SK-N-MC (cell line): ENCODE measurements at regions not wholly inside any gene's neighbourhood (a gene's known extent, or its start where the extent isn't known, plus 50 kb on each side); places are given as distances from the start of the nearest gene placed in this dataset.
"Not testable (repeated sequence)": the region's sequence is repeated elsewhere in the genome, so short reads cannot be mapped to it uniquely, and the experiment has no call there.

Experiments used
- DNase-seq: peaks from one replicate; pipeline ENCODE4 v3.0.0-alpha.2; 2011; ENCODE audit warnings: low read depth, low spot score
- H3K27ac ChIP-seq: fragments of 200-600 bp; sonication (generic); 2 replicates; pipeline ENCODE4 v1.5.1; 2016; ENCODE audit warnings: mixed run types
- H3K36me3 ChIP-seq: fragments of 200-600 bp; sonication (generic); 2 replicates; pipeline ENCODE4 v1.6.1; 2017; ENCODE audit warnings: antibody characterized with exemption, low read length, mixed read lengths; ENCODE audit not compliant: insufficient read depth
- H3K4me3 ChIP-seq: fragments of 200-600 bp; sonication (generic); 2 replicates; pipeline ENCODE4 v1.5.1; 2016
- H3K9ac ChIP-seq: fragments of 200-600 bp; sonication (generic); 2 replicates; pipeline ENCODE4 v1.8.0; 2017; ENCODE audit warnings: mixed run types, mixed read lengths; ENCODE audit not compliant: insufficient read length
- H3K9me3 ChIP-seq: fragments of 200-600 bp; sonication (generic); 2 replicates; pipeline ENCODE4 v1.6.1; 2017; ENCODE audit warnings: low read depth, mild to moderate bottlenecking, antibody characterized with exemption, low read length, moderate library complexity, mixed read lengths
- EZH2 ChIP-seq: fragments of 200-600 bp; sonication (generic); IDR thresholded peaks from one replicate; pipeline ENCODE4 v1.6.1; 2017; ENCODE audit warnings: antibody characterized with exemption
- FOXP2 ChIP-seq: optimal IDR thresholded peaks from 2 replicates; pipeline ENCODE3; 2011; ENCODE audit warnings: mild to moderate bottlenecking, moderate library complexity; ENCODE audit not compliant: insufficient read depth; ENCODE audit errors: extremely low read length, control extremely low read depth
- POLR2AphosphoS5 ChIP-seq: IDR thresholded peaks from 2 replicates; pipeline ENCODE4 v1.6.1; 2012; ENCODE audit warnings: mild to moderate bottlenecking, low read depth, low read length, borderline replicate concordance

DNA sequence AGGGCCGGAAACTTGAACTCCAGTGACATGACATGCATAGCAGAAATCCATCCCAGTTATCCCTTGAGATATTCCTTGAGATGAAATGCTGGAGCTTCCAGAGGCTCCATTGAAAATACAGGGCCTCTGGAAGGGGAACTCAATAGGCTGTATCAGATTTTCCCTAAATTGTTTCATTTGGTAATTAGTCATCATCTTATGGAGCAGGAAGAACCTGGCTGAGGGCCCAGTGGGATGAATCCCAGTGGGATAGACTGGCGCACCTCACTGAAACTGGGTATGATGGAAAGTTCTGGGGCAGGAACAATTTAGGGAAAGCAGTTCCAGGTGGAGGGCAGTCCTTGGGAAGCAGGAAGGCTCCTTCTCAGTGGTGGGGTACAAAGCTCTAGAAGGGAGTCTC is 307.8 kb upstream of the DIPK2B start:
- H3K27ac ChIP-seq, result no peak overlapping the region
- no peaks in the 10 kb centered on the region for H3K9me3 ChIP-seq
- H3K4me3 ChIP-seq, result no peak overlapping the region
- no peak for DNase-seq
- H3K36me3 ChIP-seq, result no peaks in the 10 kb centered on the region
- TF ChIP-seq FOXP2 (no peak), EZH2 (no peak), POLR2AphosphoS5 (no peak)
- no peak overlapping the region for H3K9ac ChIP-seq

DNA sequence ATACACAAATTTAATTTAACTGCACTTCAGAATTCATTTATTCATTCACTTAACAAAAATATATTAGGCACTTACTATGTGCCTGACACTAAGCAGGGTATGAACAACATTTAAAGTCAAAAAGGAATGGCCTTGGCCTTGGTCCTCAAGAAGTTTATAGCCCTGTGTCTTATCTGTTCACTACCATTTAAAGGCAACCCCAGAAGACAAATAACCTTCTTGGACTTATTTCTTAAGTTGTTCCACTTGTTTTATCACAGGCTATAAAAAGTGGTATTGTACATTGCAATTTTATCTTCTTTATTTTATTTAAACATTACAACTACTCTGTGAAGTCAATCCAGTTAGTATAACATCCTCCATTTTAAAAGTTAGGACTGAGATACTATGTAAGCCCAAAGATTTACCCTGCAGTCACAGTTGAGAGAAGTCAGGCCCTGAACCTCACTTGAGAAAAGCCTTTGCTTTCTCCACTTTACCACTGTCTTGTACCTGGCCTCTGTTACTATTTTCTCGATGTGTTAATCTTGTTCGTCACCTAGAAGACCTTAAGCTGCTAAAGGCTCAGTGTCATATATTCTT is 305.6 kb upstream of the DIPK2B start:
- H3K36me3 ChIP-seq, result no peaks in the 10 kb centered on the region
- no peak overlapping the region for H3K9ac ChIP-seq
- TF ChIP-seq EZH2, result no peak
- TF ChIP-seq POLR2AphosphoS5, result no peak
- TF ChIP-seq FOXP2, result no peak
- no peak overlapping the region for H3K27ac ChIP-seq
- no peak overlapping the region for H3K4me3 ChIP-seq
- no peak for DNase-seq
- H3K9me3 ChIP-seq, result no peaks in the 10 kb centered on the region

DNA sequence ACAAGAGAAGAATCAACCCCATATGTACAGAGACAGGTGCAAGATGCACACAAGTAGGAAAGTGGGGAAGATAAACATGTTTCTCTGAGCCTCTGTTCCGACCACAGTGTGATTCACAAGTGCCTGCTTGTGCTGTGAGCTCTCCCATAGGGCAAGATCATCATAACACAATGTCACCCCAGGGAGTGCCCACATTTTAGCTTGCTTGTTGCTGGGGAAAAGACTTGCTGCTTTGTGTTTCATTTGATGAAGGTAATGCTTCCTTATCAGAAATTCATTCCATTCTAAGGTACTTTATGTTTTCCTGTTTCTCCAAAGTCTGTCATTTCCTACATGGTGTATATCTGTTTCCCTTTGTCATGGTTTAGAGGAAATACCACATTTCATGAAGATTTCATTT is 304.5 kb upstream of the DIPK2B start:
- Histone ChIP-seq H3K9me3 (no peaks in the 10 kb centered on the region), H3K9ac (no peak overlapping the region), H3K4me3 (no peak overlapping the region), H3K27ac (no peak overlapping the region), H3K36me3 (no peaks in the 10 kb centered on the region)
- no peak for TF ChIP-seq POLR2AphosphoS5
- TF ChIP-seq FOXP2, result no peak
- TF ChIP-seq EZH2, result no peak
- no peak for DNase-seq

DNA sequence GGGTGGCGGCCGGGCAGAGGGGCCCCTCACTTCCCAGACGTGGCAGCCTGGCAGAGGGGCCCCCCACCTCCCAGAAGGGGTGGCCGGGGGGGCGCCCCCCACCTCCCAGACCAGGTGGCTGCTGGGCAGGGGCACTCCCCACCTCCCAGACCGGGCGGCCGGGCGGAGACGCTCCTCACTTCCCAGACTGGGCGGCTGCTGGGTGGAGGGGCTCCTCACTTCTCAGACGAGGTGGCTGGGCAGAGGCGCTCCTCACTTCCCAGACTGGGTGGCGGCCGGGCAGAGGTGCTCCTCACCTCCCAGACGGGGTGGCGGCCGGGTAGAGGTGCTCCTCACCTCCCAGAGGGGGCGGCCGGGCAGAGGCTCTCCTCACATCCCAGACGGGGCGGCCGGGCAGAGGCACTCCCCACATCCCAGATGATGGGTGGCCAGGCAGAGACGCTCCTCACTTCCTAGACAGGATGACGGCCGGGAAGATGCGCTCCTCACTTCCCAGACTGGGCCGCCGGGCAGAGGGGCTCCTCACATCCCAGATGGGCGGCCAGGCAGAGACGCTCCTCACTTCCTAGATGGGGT is 303.2 kb upstream of the DIPK2B start:
- not testable (repeated sequence) for H3K4me3 ChIP-seq, H3K9me3 ChIP-seq, H3K9ac ChIP-seq, H3K36me3 ChIP-seq, DNase-seq, H3K27ac ChIP-seq

DNA sequence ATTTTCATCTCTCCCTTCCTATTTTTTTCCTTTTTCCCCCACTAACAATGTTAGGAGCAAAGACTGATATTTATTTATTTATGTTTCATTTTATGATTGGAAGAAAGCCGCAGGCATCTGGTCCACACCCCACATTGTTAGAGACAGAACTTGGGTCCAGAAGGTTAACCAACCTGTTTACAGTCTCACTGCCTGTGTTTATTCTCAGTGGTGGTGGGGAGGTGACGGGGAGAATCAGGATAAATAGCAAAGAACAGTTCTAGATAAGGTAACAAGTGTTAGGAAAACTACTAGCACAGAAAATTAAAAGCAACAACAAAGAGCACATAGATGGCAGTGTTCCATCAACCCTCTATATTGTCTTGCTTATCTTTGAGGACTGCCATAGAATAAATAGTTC is 301.7 kb upstream of the DIPK2B start:
- Histone ChIP-seq H3K27ac (no peak overlapping the region), H3K36me3 (no peaks in the 10 kb centered on the region), H3K9ac (no peak overlapping the region), H3K9me3 (no peaks in the 10 kb centered on the region), H3K4me3 (no peak overlapping the region)
- no peak for DNase-seq
- TF ChIP-seq FOXP2 (no peak), EZH2 (no peak), POLR2AphosphoS5 (no peak)

DNA sequence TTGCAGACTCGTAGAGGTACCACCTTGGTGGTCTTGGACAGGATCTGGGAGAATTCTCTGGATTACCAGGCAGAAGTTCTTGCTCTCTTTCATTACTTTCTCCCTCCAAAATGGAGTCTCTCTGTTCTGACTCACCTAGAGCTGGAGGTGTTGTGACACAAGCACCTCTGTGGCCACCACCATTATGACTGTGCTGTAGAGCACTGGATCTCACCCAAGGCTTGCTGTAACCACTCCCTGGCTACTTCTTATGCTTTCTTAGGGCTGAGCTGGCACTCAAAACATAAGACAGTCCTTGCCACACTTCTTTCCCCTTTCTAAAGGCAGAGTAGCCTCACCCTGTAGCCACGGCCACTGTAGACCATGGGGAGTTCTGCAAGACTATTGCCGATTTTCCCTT is 296.6 kb upstream of the DIPK2B start:
- no peaks in the 10 kb centered on the region for H3K9me3 ChIP-seq
- H3K9ac ChIP-seq, result no peak overlapping the region
- DNase-seq, result no peak
- TF ChIP-seq POLR2AphosphoS5, result no peak
- no peak for TF ChIP-seq FOXP2
- no peak for TF ChIP-seq EZH2
- no peak overlapping the region for H3K27ac ChIP-seq
- no peak overlapping the region for H3K4me3 ChIP-seq
- no peaks in the 10 kb centered on the region for H3K36me3 ChIP-seq

DNA sequence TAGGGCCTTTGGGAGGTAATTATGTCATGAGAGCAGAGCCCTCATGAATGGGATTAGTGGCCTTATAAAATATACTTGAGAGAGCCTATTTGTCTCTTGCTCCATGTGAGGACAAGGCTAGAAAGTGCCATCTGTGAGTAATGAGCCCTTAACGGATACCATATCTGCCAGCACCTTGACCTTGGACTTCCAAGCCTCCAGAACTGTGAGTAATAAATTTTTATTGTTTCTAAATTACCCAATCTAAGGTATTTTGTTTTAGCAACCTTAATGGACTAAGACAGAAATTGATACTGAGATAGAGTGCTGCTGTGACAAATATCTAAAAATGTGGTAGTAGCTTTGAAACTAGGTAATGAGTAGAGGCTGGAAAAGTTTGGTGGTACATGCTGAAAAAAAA is 285.0 kb upstream of the DIPK2B start:
- Histone ChIP-seq H3K9ac (no peak overlapping the region), H3K4me3 (no peak overlapping the region), H3K36me3 (no peaks in the 10 kb centered on the region), H3K27ac (no peak overlapping the region), H3K9me3 (no peaks in the 10 kb centered on the region)
- TF ChIP-seq POLR2AphosphoS5, result no peak
- TF ChIP-seq FOXP2, result no peak
- no peak for TF ChIP-seq EZH2
- DNase-seq, result no peak

DNA sequence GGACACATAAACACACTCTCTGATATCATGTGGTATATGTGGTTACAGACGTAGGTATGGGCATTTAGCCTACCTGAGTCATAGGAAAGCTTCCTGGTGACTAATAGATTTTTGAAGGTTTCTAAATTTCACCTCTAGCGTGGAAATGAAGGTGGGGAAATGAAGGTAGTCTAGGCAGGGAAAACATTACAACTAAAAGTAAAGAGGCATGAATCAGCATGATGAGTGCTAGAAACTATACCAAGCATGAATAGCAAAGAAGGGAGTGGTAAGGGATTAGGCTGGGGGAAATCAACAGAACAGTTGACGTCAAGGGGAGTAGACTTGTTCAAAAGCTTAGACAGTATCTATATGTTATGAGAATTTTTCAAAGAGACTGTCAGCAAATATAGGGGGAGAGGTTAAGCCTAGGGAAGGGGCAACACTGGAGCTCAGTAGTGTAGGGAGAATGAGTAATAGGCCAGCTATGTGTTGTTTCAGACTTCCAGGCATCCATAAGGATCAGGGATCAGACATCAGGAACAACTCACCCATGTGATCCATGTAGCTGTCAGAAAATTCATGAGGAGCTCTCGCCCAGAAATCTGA is 279.3 kb upstream of the DIPK2B start:
- Histone ChIP-seq H3K4me3 (no peak overlapping the region), H3K9ac (no peak overlapping the region), H3K36me3 (no peaks in the 10 kb centered on the region), H3K27ac (no peak overlapping the region), H3K9me3 (no peaks in the 10 kb centered on the region)
- DNase-seq, result no peak
- TF ChIP-seq EZH2, result no peak
- TF ChIP-seq POLR2AphosphoS5, result no peak
- TF ChIP-seq FOXP2, result no peak

DNA sequence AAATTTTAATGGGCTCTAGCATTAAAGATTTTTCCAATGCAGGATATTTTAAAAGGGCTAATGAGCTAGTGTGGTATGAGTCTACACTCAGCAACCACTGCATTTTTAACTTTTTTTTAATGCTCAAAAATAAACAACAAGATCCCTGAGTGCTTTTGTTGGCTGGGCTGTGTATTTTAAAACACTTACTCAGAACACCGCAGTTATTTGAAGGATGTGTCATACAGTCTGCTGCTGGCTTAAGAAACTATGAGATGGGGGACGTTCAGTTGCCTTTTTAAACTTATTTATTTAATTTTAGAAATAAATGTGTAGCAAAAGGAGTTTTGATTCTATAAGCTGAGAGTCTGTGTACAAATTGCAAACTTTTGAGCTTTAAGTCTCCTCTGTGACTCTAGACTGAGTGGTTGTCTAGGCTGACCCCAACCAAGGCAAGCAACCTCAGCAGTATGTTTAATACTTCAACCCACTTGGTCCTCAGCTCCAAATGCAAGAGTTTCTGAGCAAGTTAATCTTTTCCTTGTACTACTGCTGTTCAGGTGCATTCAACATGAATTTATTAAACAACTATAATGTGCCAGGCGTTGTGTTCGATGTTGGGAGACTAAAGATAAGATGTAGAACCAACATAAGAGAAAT is 278.6 kb upstream of the DIPK2B start:
- H3K36me3 ChIP-seq, result no peaks in the 10 kb centered on the region
- no peaks in the 10 kb centered on the region for H3K9me3 ChIP-seq
- no peak overlapping the region for H3K4me3 ChIP-seq
- TF ChIP-seq EZH2 (no peak), POLR2AphosphoS5 (no peak), FOXP2 (no peak)
- no peak overlapping the region for H3K27ac ChIP-seq
- H3K9ac ChIP-seq, result no peak overlapping the region
- DNase-seq, result no peak
